ENCODE measurements at regions not wholly inside any gene's neighbourhood (a gene's known extent, or its start where the extent isn't known, plus 50 kb on each side); places are given as distances from the start of the nearest gene placed in this dataset.

DNA sequence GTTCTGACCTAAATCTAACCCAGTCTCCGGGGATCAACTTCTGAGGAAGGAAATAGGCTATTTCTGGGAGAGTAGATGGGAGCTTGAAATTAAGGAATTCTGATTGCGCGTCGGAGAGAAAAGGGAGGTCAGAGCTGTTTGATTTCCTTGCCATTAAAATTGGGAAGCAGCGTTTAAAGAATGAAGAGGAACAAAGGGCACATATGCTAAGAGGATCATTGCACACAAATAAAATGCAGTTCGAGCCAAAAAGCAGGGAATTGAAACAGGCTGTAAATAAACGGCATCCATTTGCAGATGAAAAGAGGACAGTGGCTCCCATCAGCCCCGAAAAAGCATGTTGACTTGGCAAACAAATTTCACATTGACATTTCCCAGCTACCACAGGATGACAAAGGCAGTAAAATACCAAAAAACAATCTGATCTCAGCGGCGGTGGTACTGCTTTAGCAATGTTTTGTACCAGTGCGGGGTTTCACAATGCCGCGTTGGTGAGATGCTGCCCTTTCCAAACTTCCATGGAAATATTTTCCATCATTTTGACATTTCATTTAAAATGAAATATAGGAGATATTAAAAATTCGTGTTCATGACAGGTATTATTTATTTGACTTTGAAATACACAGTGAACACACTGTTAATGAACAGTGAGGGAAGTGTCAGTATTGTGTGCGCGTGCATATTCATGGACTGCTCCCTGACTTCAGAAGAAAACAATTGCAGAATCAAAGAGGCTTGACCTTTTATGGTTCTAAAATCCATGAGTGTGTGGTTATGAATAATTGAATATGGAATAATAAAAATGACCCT, 108.8 kb downstream of the SQOR start:
- ATAC-seq (replicated peaks in 6 of 8) = peak; percentile 35 to 89 (median 73)
- peak overlapping the region in 1 of 5 donors; percentile 0 for H3K4me3 ChIP-seq
- WGBS, 10 experiments = 9 to 79% (median 34%) methylated on average over 4 to 13 of the region's 16 CpGs
- peaks cover 10 to 21% of the 10 kb centered on the region in 2 donors for H3K4me1 ChIP-seq (replicated peaks in 1 of 2)
- no peak overlapping the region for H3K27ac ChIP-seq
- in situ Hi-C loops (cut with MboI; ENCODE audit: low pct_unique_long_range_greater_than_20kb in 2 of 9, low sequenced_read_pairs in 9 of 9, unreplicated experiment in 9 of 9) = no loop called here

DNA sequence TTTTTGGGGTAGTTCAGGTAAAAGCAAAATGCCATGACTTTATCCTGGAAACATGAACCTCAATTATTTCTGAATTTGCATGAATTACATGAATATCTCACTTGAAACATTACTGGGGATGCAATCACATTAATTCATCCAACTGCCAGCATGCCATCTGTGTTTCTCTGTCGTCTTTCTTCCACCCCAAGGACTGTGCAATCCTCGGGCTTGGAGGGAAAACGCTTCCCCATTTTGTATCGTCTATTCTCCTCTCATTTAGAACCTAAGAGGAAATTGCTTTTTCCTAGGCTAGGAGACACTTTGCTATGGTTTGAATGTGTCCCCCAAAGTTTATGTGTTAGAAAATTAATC, 109.4 kb downstream of the SQOR start:
- WGBS, 10 experiments = 10 to 85% (median 51%) methylated on average over 2 to 4 of the region's 4 CpGs; no CpG with 5 or more reads in 1 of the 10 experiments
- ATAC-seq (replicated peaks in 6 of 8) = peak in 7 of 8 experiments; percentile 28 to 79 (median 60)
- H3K4me1 ChIP-seq (replicated peaks in 1 of 2) = peaks cover 10 to 21% of the 10 kb centered on the region in 2 donors
- H3K4me3 ChIP-seq = no peak overlapping the region
- in situ Hi-C loops (cut with MboI; ENCODE audit: low pct_unique_long_range_greater_than_20kb in 2 of 9, low sequenced_read_pairs in 9 of 9, unreplicated experiment in 9 of 9) = no loop called here
- no peak overlapping the region for H3K27ac ChIP-seq

DNA sequence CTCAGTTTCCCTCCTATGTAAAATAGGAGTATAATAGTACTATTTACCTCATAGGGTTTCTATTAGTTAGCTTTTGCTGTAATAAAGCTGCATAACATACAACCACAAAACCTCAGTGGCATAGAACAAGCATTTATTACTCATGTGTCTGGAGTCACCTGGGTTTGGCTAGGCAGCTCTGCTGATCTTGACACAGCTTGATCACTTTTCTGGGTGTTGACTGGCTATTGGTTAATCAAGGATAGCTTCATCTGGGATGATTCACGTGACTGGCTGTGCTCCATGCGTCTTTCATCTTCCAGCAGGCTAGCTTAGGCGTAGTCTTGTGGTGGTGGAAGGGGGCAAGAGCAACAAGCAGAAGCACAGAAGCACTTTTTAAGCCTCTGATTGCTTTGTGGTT, 112.6 kb downstream of the SQOR start:
- H3K4me3 ChIP-seq = no peak overlapping the region
- peaks cover 10 to 21% of the 10 kb centered on the region in 2 donors for H3K4me1 ChIP-seq (replicated peaks in 1 of 2)
- no peak for ATAC-seq (replicated peaks in 6 of 8)
- no peak overlapping the region for H3K27ac ChIP-seq
- WGBS, 10 experiments = 60 to 100% (median 80%) methylated on average over 1 to 3 of the region's 3 CpGs; no CpG with 5 or more reads in 5 of the 10 experiments
- in situ Hi-C loops (cut with MboI; ENCODE audit: low pct_unique_long_range_greater_than_20kb in 2 of 9, low sequenced_read_pairs in 9 of 9, unreplicated experiment in 9 of 9) = no loop called here

DNA sequence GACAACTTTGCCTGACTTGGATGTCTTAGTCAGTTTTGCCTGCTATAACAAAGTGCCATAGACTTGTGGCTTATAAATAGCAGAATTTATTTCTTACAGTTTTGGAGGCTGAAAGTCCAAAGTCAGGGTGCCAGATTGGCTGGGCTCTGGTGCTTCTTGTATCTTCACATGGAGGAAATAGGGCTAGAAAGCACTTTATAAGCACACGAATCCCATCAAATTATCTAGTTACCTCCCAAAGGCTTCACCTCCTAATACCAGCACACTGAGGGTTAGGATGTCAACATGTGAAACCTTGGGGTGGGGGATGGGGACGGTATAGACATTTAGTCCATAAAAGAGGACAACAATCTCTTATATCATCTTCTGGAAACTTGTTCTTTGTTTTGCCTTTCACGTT, 116.8 kb downstream of the SQOR start:
- WGBS, 10 experiments = 0 to 100% (median 60%) methylated on average over 1 to 3 of the region's 3 CpGs
- no peak overlapping the region for H3K4me3 ChIP-seq
- no peaks in the 10 kb centered on the region for H3K4me1 ChIP-seq (replicated peaks in 1 of 2)
- no peak overlapping the region for H3K27ac ChIP-seq
- no peak for ATAC-seq (replicated peaks in 6 of 8)
- in situ Hi-C loops (cut with MboI; ENCODE audit: low pct_unique_long_range_greater_than_20kb in 2 of 9, low sequenced_read_pairs in 9 of 9, unreplicated experiment in 9 of 9) = no loop called here

- 0 to 67% (median 13%) methylated on average over 1 to 3 of the region's 3 CpGs; no CpG with 5 or more reads in 2 of the 10 experiments for WGBS, 10 experiments
- Histone ChIP-seq H3K4me1 (replicated peaks in 1 of 2) (peaks cover 12 to 13% of the 10 kb centered on the region in 2 donors), H3K4me3 (no peak overlapping the region), H3K27ac (peak overlapping the region in 1 of 2 donors; percentile 40)
- ATAC-seq (replicated peaks in 6 of 8) = peak in 5 of 8 experiments; percentile 72 to 98 (median 84)
- in situ Hi-C loops (cut with MboI; ENCODE audit: low pct_unique_long_range_greater_than_20kb in 2 of 9, low sequenced_read_pairs in 9 of 9, unreplicated experiment in 9 of 9) = no loop called here
These were observed 125.1 kb downstream of the SQOR start for GRCh38 chr15:45759936-45760335.

DNA sequence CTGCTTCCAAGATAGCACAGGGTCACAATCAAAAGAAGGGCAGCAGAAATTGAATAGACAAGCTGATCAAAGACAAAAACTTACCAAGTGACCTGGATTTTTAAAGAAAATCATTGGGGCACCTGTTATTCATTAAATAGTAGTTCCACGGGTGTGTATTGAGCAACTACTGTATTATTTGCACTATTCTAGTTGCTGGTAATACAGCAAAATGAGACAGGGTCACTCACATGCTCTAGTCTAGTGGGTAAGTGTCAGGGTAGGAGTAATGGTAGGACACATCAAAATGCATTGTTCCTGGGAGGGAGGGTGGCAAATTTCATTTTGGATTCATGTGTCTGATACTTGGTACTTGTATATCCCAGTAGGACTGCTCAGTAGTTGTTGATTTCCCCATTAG, 127.9 kb downstream of the SQOR start:
- no peak for ATAC-seq (replicated peaks in 6 of 8)
- Histone ChIP-seq H3K4me1 (replicated peaks in 1 of 2) (peaks cover 12 to 13% of the 10 kb centered on the region in 2 donors), H3K27ac (no peak overlapping the region), H3K4me3 (no peak overlapping the region)
- in situ Hi-C loops (cut with MboI; ENCODE audit: low pct_unique_long_range_greater_than_20kb in 2 of 9, low sequenced_read_pairs in 9 of 9, unreplicated experiment in 9 of 9) = no loop called here
- 0 to 100% (median 53%) methylated on average over 1 of the region's 1 CpG; no CpG with 5 or more reads in 6 of the 10 experiments for WGBS, 10 experiments

GRCh38 chr15:45763170-45763869, 128.5 kb downstream of the SQOR start:
- in situ Hi-C loops (cut with MboI; ENCODE audit: low pct_unique_long_range_greater_than_20kb in 2 of 9, low sequenced_read_pairs in 9 of 9, unreplicated experiment in 9 of 9) = no loop called here
- Histone ChIP-seq H3K27ac (no peak overlapping the region), H3K4me1 (replicated peaks in 1 of 2) (peaks cover 12 to 13% of the 10 kb centered on the region in 2 donors), H3K4me3 (no peak overlapping the region)
- no peak for ATAC-seq (replicated peaks in 6 of 8)
- WGBS, 10 experiments = 35 to 94% (median 73%) methylated on average over 3 to 6 of the region's 6 CpGs

- in situ Hi-C loops (cut with MboI; ENCODE audit: low pct_unique_long_range_greater_than_20kb in 2 of 9, low sequenced_read_pairs in 9 of 9, unreplicated experiment in 9 of 9) = no loop called here
- H3K4me3 ChIP-seq = no peak overlapping the region
- WGBS, 10 experiments = 0 to 100% (median 54%) methylated on average over 1 to 3 of the region's 3 CpGs; no CpG with 5 or more reads in 1 of the 10 experiments
- H3K4me1 ChIP-seq (replicated peaks in 1 of 2) = peaks cover 0 to 11% of the 10 kb centered on the region in 2 donors
- no peak for ATAC-seq (replicated peaks in 6 of 8)
- H3K27ac ChIP-seq = no peak overlapping the region
These were observed 138.3 kb downstream of the SQOR start for GRCh38 chr15:45773149-45773548.

DNA sequence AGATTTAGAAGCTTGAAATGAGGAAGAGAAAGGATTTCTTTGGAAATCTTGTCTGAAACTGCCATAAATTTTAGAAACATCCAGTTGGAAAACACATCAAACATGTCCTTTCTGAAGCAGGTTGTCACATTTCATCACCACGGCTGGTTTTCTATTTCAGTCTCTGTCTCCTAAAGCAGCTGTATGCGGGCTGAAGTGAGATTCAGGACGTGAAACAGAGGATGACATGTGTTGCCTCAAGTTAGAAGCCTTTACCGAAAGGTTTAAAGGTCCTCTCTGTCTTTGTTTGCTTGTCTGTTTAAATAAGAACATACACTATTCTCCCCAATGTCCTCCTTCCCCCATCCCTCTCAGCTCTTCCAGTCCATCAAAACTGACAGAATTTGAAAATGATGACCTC, 141.9 kb downstream of the SQOR start:
- in situ Hi-C loops (cut with MboI; ENCODE audit: low pct_unique_long_range_greater_than_20kb in 2 of 9, low sequenced_read_pairs in 9 of 9, unreplicated experiment in 9 of 9) = no loop called here
- 21 to 94% (median 80%) methylated on average over 2 to 4 of the region's 4 CpGs; no CpG with 5 or more reads in 2 of the 10 experiments for WGBS, 10 experiments
- no peak for ATAC-seq (replicated peaks in 6 of 8)
- Histone ChIP-seq H3K4me1 (replicated peaks in 1 of 2) (peaks cover 0 to 3% of the 10 kb centered on the region in 2 donors), H3K4me3 (no peak overlapping the region), H3K27ac (no peak overlapping the region)

- no peak overlapping the region for H3K4me3 ChIP-seq
- WGBS, 10 experiments = 0 to 100% (median 66%) methylated on average over 1 to 4 of the region's 4 CpGs; no CpG with 5 or more reads in 2 of the 10 experiments
These were observed 143.0 kb downstream of the SQOR start for GRCh38 chr15:45777781-45778180.

GRCh38 chr15:45780352-45780751, 145.5 kb downstream of the SQOR start:
- H3K27ac ChIP-seq = no peak overlapping the region
- no peak for ATAC-seq (replicated peaks in 6 of 8)
- no peak overlapping the region for H3K4me3 ChIP-seq
- in situ Hi-C loops (cut with MboI; ENCODE audit: low pct_unique_long_range_greater_than_20kb in 2 of 9, low sequenced_read_pairs in 9 of 9, unreplicated experiment in 9 of 9) = no loop called here
- 10 to 100% (median 74%) methylated on average over 1 to 2 of the region's 2 CpGs; no CpG with 5 or more reads in 4 of the 10 experiments for WGBS, 10 experiments
- H3K4me1 ChIP-seq (replicated peaks in 1 of 2) = no peaks in the 10 kb centered on the region

More at GRCh38 chr15:45777781-45778180, 143.0 kb downstream of the SQOR start:
- H3K27ac ChIP-seq = no peak overlapping the region
- H3K4me1 ChIP-seq (replicated peaks in 1 of 2) = no peaks in the 10 kb centered on the region
- no peak for ATAC-seq (replicated peaks in 6 of 8)
- in situ Hi-C loops (cut with MboI; ENCODE audit: low pct_unique_long_range_greater_than_20kb in 2 of 9, low sequenced_read_pairs in 9 of 9, unreplicated experiment in 9 of 9) = no loop called here

DNA sequence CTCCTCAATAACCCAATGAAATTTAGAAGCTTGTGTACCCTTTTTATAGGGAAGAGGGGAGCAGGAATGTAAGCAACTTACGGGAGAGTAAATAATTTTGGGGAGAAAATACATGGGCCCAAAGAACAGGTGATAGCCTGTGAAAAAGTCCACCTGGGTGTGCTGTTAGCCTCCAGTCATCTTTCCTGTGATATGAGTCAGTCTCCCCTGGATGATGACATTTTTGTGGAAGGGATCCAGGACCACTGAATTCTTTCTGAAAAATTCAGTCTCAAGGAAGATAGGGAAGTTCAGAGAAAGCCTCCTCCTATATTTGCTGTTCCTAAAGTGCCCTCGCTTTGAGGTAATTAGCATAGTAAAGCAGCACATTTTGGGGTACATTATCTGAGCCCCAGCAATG, 149.8 kb downstream of the SQOR start:
- peaks cover 0 to 2% of the 10 kb centered on the region in 2 donors for H3K4me1 ChIP-seq (replicated peaks in 1 of 2)
- no peak overlapping the region for H3K4me3 ChIP-seq
- 0 to 82% (median 47%) methylated on average over 1 to 2 of the region's 2 CpGs for WGBS, 10 experiments
- no peak overlapping the region for H3K27ac ChIP-seq
- in situ Hi-C loops (cut with MboI; ENCODE audit: low pct_unique_long_range_greater_than_20kb in 2 of 9, low sequenced_read_pairs in 9 of 9, unreplicated experiment in 9 of 9) = no loop called here
- ATAC-seq (replicated peaks in 6 of 8) = no peak

DNA sequence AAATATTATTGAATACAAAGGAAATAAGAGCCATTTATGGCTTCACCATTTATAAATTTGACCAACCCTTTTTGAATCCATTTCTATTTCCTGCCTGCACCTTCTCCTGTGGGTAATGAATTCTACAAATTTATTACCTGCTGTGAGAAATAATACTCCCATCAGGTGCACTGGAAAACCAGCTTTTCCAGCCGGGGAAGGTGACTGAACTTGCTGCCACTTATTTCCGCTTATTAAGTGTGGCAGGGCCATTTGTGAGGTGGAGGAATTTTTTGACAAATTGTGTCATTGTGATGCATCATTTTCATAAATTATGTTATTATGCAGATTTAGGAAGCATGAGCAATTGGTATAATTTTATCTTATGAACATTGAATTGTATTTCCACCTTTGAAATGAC, 151.1 kb downstream of the SQOR start:
- Histone ChIP-seq H3K27ac (no peak overlapping the region), H3K4me3 (no peak overlapping the region), H3K4me1 (replicated peaks in 1 of 2) (peaks cover 0 to 2% of the 10 kb centered on the region in 2 donors)
- ATAC-seq (replicated peaks in 6 of 8) = peak in 1 of 8 experiments; percentile 52
- in situ Hi-C loops (cut with MboI; ENCODE audit: low pct_unique_long_range_greater_than_20kb in 2 of 9, low sequenced_read_pairs in 9 of 9, unreplicated experiment in 9 of 9) = no loop called here
- 20 to 100% (median 90%) methylated on average over 1 to 2 of the region's 2 CpGs; no CpG with 5 or more reads in 3 of the 10 experiments for WGBS, 10 experiments

Measured in motor neuron (in vitro differentiated cells).